ENCODE measurements at regions not wholly inside any gene's neighbourhood (a gene's known extent, or its start where the extent isn't known, plus 50 kb on each side); places are given as distances from the start of the nearest gene placed in this dataset.
"Not testable (repeated sequence)": the region's sequence is repeated elsewhere in the genome, so short reads cannot be mapped to it uniquely, and the experiment has no call there.

GRCh38 chr6:20275837-20276236, 63.6 kb upstream of the MBOAT1 start:
- H2AFZ ChIP-seq (ENCODE audit: low read depth, low read length, poor library complexity, severe bottlenecking); H3K9me3 ChIP-seq (ENCODE audit: control insufficient read depth in 1 of 2, insufficient read depth in 1 of 2, low read depth in 1 of 2, low read length in 2 of 2); BruUV-seq (replicated peaks); RAD21 ChIA-PET (ENCODE audit: low non-redundant PET in 1 of 2, low total read pairs in 2 of 2, uncharacterized antibody in 2 of 2, unreplicated experiment in 2 of 2); H3K27ac ChIP-seq (ENCODE audit: low read depth, low read length); DNase-seq (ENCODE audit: low read depth, low spot score); POLR2A ChIA-PET; H3K4me3 ChIP-seq (replicated peaks in 1 of 2; ENCODE audit: low read depth in 1 of 2, low read length in 2 of 2); H3K79me2 ChIP-seq (ENCODE audit: insufficient read depth, low read length); H3K36me3 ChIP-seq (ENCODE audit: control insufficient read depth in 1 of 2, insufficient read depth in 2 of 2, low read length in 2 of 2); H3K27me3 ChIP-seq (ENCODE audit: insufficient read depth, low read length); H3K9ac ChIP-seq (ENCODE audit: low read length); H4K20me1 ChIP-seq (ENCODE audit: insufficient read depth); intact Hi-C loops (cut with micrococcal nuclease); ATAC-seq; CTCF ChIA-PET; H3K9me2 ChIP-seq (ENCODE audit: insufficient read depth); H3K4me2 ChIP-seq (ENCODE audit: low read length): not testable (repeated sequence)
- peaks cover 0 to 15% of the 10 kb centered on the region in 2 experiments; a peak in 2 of 4 replicates for H3K4me1 ChIP-seq (ENCODE audit: control insufficient read depth in 1 of 2, insufficient read depth in 2 of 2, low read length in 2 of 2)

DNA sequence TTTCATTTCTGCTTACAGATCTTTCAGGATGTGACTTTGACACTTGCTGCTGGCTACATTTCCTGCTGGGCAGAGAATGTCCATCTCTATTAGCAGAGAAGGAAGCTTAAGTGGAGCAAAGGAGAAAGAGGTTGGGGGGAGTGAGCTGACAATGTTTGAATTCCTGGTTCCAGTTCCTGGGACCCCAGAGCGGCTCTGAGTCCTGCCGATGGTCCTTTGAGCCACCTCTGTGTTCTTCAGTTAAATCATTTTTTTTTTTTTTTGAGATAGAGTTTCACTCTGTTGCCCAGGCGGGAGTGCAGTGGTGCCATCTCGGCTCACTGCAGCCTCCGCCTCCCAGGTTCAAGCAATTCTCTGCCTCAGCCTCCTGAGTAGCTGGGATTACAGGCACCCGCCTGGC, 65.5 kb upstream of the MBOAT1 start:
- POLR2A ChIA-PET; intact Hi-C loops (cut with micrococcal nuclease); CTCF ChIA-PET; BruUV-seq (replicated peaks); H3K4me3 ChIP-seq (replicated peaks in 1 of 2; ENCODE audit: low read depth in 1 of 2, low read length in 2 of 2); H3K9ac ChIP-seq (ENCODE audit: low read length); H2AFZ ChIP-seq (ENCODE audit: low read depth, low read length, poor library complexity, severe bottlenecking); H3K27me3 ChIP-seq (ENCODE audit: insufficient read depth, low read length); DNase-seq (ENCODE audit: low read depth, low spot score); H3K9me2 ChIP-seq (ENCODE audit: insufficient read depth); H3K9me3 ChIP-seq (ENCODE audit: control insufficient read depth in 1 of 2, insufficient read depth in 1 of 2, low read depth in 1 of 2, low read length in 2 of 2); H4K20me1 ChIP-seq (ENCODE audit: insufficient read depth); ATAC-seq; H3K79me2 ChIP-seq (ENCODE audit: insufficient read depth, low read length); H3K27ac ChIP-seq (ENCODE audit: low read depth, low read length); H3K36me3 ChIP-seq (ENCODE audit: control insufficient read depth in 1 of 2, insufficient read depth in 2 of 2, low read length in 2 of 2); H3K4me2 ChIP-seq (ENCODE audit: low read length): not testable (repeated sequence)
- RAD21 ChIA-PET (ENCODE audit: low non-redundant PET in 1 of 2, low total read pairs in 2 of 2, uncharacterized antibody in 2 of 2, unreplicated experiment in 2 of 2): interaction anchor here in 1 of 2 experiments (0.6 kb wide), 1 partner anchor 222 kb away, joined by 4 read pairs; no protein-coding TSS in a partner anchor
- H3K4me1 ChIP-seq (ENCODE audit: control insufficient read depth in 1 of 2, insufficient read depth in 2 of 2, low read length in 2 of 2): peaks cover 0 to 15% of the 10 kb centered on the region in 2 experiments; a peak in 2 of 4 replicates

DNA sequence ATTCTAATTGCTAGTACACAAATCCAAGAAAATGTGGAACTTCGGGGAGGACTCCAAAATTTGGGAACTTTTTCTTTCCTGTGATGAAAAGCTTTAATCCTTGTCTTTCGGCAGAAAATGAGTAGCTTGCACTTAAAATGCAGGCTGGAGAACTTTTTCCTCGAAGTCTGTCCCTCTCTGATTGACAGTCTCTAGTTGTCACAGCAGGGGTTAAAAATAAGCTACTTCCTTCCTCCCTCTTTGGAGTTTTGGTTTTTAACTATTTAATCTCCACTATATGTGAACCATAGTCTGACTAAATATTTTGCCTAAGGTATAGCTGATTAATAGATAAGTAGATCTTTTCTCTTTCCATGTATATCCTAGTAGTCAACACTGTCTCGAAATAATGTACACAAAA, 66.8 kb upstream of the MBOAT1 start:
- H3K9me2 ChIP-seq (ENCODE audit: insufficient read depth): no peaks in the 10 kb centered on the region
- H3K4me3 ChIP-seq (replicated peaks in 1 of 2; ENCODE audit: low read depth in 1 of 2, low read length in 2 of 2): no peak overlapping the region
- TF ChIP-seq SRF (IDR thresholded peaks at IDR 0.05; ENCODE audit: low read depth): no peak
- no peak for TF ChIP-seq EGR1 (IDR thresholded peaks at IDR 0.05; ENCODE audit: low read depth)
- no peak for TF ChIP-seq TCF7L2 (IDR thresholded peaks at IDR 0.05; ENCODE audit: borderline replicate concordance, extremely low read depth, insufficient read depth, insufficient read length)
- TF ChIP-seq, protein P1, sequence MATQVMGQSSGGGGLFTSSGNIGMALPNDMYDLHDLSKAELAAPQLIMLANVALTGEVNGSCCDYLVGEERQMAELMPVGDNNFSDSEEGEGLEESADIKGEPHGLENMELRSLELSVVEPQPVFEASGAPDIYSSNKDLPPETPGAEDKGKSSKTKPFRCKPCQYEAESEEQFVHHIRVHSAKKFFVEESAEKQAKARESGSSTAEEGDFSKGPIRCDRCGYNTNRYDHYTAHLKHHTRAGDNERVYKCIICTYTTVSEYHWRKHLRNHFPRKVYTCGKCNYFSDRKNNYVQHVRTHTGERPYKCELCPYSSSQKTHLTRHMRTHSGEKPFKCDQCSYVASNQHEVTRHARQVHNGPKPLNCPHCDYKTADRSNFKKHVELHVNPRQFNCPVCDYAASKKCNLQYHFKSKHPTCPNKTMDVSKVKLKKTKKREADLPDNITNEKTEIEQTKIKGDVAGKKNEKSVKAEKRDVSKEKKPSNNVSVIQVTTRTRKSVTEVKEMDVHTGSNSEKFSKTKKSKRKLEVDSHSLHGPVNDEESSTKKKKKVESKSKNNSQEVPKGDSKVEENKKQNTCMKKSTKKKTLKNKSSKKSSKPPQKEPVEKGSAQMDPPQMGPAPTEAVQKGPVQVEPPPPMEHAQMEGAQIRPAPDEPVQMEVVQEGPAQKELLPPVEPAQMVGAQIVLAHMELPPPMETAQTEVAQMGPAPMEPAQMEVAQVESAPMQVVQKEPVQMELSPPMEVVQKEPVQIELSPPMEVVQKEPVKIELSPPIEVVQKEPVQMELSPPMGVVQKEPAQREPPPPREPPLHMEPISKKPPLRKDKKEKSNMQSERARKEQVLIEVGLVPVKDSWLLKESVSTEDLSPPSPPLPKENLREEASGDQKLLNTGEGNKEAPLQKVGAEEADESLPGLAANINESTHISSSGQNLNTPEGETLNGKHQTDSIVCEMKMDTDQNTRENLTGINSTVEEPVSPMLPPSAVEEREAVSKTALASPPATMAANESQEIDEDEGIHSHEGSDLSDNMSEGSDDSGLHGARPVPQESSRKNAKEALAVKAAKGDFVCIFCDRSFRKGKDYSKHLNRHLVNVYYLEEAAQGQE (IDR thresholded peaks at IDR 0.05; ENCODE audit: low read depth): no peak
- no peak for TF ChIP-seq POLR2AphosphoS5 (IDR thresholded peaks at IDR 0.05; ENCODE audit: low read depth, low read length)
- peaks cover 0 to 15% of the 10 kb centered on the region in 2 experiments; a peak in 2 of 4 replicates for H3K4me1 ChIP-seq (ENCODE audit: control insufficient read depth in 1 of 2, insufficient read depth in 2 of 2, low read length in 2 of 2)
- POLR2A ChIA-PET: no interaction called here
- no peaks in the 10 kb centered on the region for H3K36me3 ChIP-seq (ENCODE audit: control insufficient read depth in 1 of 2, insufficient read depth in 2 of 2, low read length in 2 of 2)
- CTCF ChIA-PET: interaction anchor here (1.6 kb wide), 1 partner anchor 249 kb away, joined by 3 read pairs; no protein-coding TSS in a partner anchor
- H2AFZ ChIP-seq (ENCODE audit: low read depth, low read length, poor library complexity, severe bottlenecking): peak overlapping the region; percentile 84
- ATAC-seq (no peak), DNase-seq (ENCODE audit: low read depth, low spot score) (no peak)
- H3K79me2 ChIP-seq (ENCODE audit: insufficient read depth, low read length): no peaks in the 10 kb centered on the region
- RAD21 ChIA-PET (ENCODE audit: low non-redundant PET in 1 of 2, low total read pairs in 2 of 2, uncharacterized antibody in 2 of 2, unreplicated experiment in 2 of 2): no interaction called here
- peak overlapping the region; percentile 27; the same call in 1 of the 2 replicates for H3K4me2 ChIP-seq (ENCODE audit: low read length)
- H3K27ac ChIP-seq (ENCODE audit: low read depth, low read length): no peak overlapping the region
- no peaks in the 10 kb centered on the region; a peak in 1 of 4 replicates for H3K9me3 ChIP-seq (ENCODE audit: control insufficient read depth in 1 of 2, insufficient read depth in 1 of 2, low read depth in 1 of 2, low read length in 2 of 2)
- intact Hi-C loops (cut with micrococcal nuclease): no loop called here
- no TSS peak for BruUV-seq (replicated peaks)
- H4K20me1 ChIP-seq (ENCODE audit: insufficient read depth): no peaks in the 10 kb centered on the region
- no peaks in the 10 kb centered on the region for H3K27me3 ChIP-seq (ENCODE audit: insufficient read depth, low read length)
- H3K9ac ChIP-seq (ENCODE audit: low read length): no peak overlapping the region
